NCI-H2171 treated with DMSO at 0.1 percent for 48 hours (cell line): ENCODE measurements at regions not wholly inside any gene's neighbourhood (a gene's known extent, or its start where the extent isn't known, plus 50 kb on each side); places are given as distances from the start of the nearest gene placed in this dataset.
A peak's percentile ranks its signal among the peaks of the same experiment; 100 is the strongest.

ENCODE experiments used
- DNase-seq: peaks from one replicate; lab custom pipeline; 2025; lab: John Stamatoyannopoulos, UW

DNA sequence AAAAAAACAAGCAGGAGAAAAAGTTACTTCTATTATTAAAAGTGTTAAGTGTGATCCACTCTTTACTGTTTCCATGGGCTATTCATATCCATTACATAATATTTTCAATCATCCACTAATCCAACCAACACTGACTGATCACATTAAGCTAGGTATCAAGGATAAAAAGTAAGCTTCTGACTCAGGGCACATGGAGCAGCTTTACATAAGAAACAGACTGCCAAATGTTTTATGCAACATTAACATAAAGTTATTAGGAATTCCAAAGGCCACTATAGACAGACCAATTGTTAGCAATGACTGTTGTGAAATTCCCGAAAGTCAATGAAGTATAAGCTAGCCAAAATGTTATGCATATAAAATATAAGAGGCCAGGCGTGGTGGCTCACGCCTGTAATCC, 277.6 kb downstream of the ZEB2 start:
- no peak for DNase-seq

DNA sequence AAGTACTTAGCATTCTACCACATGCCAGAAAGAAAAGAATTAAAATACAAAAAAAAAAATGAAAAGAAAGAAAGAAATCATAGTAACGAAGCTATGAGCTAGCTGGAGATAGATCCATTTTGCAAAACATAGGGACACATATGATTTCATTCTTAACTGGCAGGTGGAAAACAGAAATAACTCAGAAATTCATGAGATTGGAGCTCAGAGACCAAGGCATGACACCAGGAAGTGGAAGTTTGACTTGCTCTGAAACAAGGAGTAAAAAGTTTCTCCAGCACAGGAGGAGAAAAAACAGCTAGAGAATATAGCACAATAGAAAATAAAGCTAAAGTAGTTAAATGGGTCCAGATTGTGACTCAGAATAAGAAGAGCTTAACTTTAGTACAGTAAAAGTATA, 278.1 kb downstream of the ZEB2 start:
- DNase-seq, result no peak

DNA sequence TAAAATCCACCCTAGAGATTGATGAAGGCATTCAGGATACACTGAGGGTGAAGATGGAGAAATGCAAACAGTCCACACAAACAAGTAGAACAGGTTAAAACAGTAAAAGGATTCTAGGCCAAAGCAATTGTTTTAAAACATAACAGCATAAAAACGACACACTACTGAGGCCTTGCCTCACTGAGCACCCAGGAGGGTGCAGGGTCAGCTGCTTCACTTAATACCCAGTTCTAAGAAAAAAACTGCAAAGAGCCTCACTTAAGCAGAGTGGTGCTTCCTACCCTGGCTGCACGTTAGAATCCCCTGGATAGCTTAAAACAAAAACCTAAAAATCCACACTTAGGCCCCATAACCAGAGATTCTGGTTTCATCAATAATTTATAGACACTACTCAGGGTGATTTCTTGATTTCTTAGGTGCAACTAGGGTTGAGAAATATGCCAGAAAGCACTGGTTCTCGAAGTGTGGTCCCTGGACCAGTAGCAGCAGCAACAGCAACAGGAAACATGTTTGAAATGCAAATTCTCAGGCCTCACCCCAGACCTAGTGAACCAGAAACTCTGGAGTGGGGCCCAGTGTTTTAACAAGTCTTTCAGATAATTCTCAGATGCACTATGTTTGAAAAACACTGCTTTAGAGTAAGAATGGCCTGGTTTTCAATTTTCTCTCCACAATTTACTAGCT, 279.1 kb downstream of the ZEB2 start:
- DNase-seq, result no peak

DNA sequence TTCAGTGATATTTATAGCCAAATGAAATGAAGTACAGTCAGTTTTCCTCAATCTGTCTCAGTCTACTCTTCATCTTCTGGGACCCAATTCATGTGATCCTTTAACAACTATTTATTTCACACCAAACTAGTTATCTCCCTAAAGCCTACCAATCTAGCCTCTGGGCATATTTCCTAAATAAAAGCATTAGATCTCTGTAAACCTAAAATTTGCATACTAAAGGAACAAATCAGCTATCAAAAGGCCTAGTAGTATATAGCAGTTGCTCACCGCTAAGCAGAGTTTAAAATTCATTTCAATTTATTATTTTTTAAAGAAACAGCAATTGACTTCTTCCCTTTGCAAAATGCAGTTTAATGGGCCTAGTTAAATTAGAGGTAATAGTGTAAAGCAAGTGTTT, 280.2 kb downstream of the ZEB2 start:
- DNase-seq, result no peak

DNA sequence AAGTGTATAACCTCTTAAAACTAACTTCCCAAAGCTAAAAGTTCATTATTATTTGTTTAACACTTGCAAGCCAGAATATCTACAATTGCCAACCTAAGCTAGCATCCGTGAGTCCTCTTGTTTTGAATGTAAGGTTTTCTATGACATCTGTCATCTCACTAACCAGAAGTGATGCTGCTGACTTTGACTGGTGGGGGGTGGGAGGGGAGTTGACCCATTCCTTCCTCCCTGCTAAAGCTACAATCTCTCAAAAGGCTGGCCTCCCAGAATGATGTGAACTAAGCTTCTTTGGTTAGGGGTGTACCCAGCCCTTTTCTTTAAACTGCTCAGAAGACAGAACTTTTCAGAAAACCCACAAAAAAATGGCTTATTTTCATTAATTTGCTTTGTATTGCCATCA, 280.6 kb downstream of the ZEB2 start:
- no peak for DNase-seq

DNA sequence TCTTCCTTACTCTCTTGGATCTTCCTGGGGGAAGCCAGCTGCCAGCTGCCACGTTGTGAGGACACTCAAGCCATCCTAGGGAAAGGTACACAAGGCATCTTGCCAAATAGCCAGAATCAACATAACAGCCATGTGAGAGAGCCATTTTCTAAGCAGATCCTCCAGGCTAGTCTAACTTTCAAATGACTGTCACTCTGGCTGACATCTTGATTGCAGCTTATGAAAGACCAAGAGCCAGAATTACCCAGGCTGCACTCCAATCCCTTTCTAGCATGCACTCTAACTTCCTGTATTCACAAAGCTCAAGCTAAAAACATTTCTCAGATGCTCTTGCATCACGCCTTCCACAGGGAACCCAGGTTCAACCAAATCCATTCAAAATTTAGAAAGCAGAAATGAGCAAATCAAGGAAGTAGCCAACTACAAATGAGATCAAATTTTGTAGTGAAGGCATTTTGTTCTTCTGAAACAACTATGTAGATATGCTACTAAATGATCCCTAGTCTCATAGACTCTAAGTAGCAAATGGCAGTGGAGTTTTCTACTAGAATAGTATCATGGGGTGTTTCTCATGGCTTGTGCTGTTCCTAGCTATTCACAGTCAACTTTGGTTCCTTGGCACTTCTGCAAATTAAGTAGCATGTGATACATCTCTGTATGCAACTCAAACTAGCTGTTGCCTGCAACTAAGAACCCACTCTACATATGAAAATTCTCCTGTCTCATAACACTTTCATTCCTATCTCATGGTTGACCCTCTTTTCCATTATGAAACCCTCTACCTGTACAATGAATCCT, 281.9 kb downstream of the ZEB2 start:
- peak; percentile 75 for DNase-seq

DNA sequence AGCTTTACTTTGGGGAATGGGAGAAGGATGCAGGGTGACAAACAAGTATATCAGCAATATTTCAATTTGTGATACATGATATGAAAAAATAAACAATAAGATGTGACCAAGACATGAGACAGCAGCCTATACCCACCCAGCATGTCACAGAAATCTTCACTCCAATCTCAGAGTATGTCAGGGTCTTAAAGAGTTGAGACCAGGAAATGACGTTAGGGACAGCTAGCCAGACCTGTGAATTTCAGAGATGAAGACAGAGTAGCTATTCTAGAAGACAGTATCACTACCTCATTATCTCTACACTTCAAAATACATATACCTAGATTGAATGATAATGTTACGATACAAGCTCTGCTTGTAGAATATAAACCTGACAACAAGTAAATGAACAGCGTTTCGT, 282.8 kb downstream of the ZEB2 start:
- no peak for DNase-seq

DNA sequence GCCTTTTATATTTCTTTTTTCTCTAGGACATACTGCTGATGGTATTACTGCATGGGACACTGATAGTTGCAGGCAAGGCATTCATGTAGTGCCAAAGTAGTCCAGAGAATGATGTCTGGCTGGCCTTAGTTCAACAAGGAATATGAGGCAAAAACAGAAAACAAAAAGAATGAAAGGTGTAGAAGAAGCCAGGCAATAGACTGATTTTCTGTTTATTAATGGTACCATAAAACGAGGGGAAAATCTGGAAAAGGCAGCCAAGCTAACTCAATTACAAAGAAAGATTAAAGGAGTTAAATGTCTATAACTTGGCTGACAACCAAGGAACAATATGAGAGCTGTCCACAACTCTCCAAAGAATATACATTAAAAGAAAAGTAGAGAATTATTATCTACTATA, 284.9 kb downstream of the ZEB2 start:
- DNase-seq, result no peak

DNA sequence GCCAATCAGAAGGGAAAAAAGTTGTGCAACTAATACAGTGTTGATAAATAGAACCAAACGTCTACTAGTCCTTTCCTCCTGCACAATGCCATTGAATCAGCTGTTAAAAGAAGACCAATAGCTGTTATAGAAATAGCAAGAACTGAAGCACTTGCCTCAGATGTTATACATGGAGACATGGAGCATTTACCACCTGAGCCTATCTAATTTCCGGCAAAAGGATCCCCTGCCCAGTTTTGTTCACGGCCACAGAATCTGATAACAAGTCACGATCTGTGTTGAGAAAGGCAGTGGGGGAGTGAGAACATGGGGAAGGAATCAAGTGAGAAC, 285.4 kb downstream of the ZEB2 start:
- DNase-seq, result no peak

DNA sequence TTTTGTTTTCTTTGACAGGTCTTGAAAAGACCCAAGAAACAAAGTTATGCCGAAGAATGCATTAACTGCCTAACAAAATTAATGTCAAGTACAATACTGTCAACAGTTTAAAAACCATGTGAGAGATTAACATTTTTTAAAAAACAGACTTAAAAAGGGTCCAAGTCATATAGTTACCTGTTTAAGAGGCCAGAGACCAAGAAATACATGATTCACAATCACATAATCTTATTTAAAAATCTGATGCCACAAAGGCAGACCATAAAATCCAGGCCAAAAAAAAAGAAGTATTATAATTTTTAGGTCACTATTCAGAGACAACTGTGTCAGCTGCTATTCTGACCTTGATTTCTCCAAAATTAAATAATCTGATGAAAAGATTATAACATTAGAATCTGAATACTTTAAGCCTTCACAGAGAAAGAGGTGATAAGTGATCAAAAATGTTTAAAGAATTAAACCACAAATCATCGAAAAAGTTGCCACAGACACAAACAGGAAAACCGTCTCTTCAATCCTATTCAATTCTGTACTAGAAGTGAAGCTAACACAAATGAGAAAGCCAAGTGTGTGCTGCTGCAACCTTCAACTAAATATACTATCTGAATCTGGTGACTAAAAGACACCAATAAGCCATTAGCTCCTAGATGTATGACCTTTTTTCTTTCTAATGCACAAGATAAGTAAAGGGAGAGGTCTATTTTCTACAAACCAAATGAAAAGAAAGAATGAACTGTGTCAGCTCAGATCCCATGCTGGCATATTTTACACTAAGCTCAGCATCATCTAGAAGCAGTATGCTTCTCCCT, 286.0 kb downstream of the ZEB2 start:
- no peak for DNase-seq

DNA sequence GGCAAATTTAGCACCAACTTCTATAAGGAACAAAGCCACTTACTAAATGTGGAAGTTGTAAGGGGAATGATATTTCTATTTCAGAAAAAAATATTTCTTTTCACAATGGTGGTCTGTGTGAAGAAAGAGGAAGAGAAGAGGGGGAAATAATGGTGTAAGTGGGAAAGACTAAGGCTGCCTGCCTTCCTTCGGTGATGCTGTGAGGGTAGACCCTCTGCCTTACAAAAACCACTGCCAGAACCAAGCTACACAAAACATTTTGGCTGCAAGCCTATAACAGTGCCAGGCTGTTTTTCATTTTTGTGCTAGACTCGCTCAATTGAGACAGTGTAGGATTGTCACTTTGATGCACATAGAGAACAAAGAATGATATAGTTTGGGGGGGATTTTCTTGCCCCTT, 286.6 kb downstream of the ZEB2 start:
- no peak for DNase-seq

DNA sequence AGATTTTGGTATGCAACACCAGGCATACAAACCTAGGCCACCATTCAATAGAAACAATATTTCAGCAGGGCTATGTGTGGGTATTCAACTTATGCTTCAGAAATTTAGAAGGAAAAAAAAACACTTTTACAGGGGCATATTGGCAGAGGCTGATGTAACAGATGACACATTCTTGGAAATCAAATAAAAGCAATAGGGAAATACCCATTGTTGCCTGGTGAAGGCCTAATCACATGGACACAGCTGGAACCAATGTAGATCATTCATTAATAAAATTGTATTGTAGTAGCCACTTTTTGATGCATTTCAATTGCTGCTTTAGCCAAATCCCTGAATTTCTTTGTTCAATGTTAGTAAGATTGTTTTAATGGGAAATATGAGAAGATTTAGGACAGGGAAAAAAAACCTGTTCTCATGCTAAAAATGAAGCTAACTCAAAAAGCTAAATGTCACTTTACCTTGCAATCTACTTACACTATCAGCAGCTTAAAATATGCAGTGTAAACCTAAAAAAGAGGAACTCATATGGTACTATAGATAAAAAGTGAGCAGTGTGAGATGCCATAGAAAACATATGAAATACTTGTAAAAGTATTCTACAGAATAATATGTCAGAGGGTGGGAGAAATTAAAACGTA, 289.4 kb downstream of the ZEB2 start:
- peak; percentile 75 for DNase-seq

DNA sequence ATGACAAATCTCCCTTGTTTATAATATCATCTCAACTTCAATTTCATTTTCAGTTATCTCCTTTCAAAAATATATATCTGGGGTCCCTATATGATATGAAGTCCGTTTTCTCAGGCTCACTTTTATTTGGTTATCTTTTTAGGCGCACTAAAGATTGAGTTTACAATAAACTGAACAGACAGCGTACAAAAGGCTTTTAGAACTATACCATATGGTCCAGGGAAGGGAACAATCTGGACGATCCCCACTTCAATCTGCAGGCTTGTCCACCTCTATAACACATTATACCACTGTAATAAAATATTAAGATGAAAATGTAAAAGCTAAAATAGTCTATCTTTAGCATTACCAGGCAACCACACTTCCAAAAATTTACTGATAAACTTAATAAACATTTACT, 289.9 kb downstream of the ZEB2 start:
- DNase-seq, result peak; percentile 75

DNA sequence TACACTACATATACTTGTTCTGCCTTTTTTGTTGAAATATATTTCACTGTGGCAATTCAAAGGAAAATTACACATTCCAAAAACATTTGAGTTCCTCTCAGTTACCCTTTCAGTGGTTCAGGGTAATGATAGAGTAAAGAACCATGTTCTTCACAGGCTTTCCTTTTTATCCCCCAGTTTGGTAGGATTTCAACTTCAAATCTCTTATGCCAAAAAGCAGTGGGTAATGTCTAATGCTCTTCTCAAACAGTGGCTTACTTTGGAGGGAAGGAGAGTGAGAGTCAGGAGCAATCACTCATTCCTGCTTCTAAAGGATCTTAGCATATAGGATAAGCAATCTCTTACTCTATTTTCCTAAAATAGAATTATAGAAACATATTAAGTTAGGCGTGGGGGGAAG, 290.6 kb downstream of the ZEB2 start:
- DNase-seq, result no peak

DNA sequence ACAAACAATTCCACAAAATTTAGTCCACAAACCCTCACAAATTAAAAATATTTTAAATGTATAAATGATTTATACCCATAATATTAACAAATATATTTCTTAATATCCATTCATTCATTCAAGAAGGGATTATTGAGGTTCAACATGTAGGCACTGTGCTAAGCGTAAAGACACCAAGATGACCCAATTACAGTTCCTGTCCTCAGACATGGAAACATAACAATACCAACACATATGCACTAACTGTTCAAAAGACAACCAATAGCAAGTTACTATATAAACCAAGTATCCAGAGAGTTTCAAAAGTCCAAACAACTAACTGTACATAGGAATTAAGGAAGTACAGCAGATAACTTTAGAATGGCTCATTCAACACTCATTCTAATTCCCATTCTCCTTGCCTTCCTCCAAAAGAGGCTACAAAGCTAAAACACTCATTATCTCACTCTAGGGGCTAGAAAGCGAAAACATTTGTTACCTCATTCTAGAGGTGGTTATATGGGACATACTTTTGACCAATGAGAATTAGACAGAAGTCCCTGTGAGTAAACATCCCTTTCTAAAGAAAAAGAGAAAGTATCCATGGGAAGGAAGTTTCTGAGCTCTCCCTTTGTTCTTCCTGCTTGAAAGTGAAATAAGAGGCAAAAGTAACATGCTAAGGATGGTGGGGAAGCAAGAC, 292.4 kb downstream of the ZEB2 start:
- no peak for DNase-seq

DNA sequence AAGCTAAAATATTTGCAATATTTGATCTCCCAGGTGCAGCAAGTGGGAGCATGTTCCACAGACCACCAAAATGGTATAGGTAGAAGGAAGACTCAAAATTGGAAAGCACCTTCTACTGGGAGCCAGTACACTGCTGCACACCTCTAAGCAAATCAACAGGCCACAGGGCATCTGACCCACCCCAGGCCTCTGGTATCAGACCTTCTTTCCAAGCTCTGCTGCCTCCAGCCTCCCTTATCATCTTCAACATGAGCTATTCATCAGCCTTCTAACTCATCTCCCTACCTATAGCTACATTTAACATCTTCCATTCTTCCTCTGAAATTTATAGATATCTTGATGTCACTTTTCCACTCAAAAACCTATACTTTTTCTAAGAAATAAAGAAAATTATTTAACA, 294.8 kb downstream of the ZEB2 start:
- no peak for DNase-seq

DNA sequence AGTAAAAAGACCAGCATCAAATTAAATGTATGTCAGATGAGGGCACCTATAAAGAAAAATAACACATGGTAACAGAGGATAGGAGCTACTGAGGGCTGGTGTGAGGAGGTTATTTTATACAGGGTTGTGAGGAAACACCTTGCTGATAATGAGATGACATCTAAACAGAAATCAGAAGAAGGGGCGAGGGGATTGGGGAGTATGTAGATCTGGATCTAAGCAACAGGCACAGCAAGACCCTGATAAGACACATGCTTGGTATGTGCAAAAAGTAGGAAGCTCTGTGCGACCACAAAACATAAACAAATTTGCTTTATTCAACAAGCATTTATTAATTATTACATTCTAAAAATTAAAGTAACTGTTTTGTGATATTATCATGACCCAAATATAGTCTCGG, 295.4 kb downstream of the ZEB2 start:
- DNase-seq, result no peak

DNA sequence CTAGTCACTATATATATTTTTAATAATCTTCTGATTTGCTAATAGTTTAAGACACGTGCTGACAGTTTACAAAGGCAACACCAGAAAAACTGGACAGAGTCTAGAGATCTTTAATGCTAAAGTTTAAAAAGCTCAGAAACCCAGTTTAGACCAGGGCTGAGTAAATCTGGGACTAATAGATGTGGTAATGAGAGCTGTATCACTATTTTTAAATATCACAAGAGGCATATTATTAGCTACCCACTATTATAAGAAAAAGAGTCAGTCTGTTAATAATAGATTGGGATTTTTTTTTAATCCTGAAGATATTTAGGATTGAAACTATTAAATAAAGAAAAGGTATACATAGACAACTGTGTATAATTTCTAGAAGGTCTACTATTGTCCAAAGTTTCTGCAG, 299.9 kb downstream of the ZEB2 start:
- DNase-seq, result no peak

DNA sequence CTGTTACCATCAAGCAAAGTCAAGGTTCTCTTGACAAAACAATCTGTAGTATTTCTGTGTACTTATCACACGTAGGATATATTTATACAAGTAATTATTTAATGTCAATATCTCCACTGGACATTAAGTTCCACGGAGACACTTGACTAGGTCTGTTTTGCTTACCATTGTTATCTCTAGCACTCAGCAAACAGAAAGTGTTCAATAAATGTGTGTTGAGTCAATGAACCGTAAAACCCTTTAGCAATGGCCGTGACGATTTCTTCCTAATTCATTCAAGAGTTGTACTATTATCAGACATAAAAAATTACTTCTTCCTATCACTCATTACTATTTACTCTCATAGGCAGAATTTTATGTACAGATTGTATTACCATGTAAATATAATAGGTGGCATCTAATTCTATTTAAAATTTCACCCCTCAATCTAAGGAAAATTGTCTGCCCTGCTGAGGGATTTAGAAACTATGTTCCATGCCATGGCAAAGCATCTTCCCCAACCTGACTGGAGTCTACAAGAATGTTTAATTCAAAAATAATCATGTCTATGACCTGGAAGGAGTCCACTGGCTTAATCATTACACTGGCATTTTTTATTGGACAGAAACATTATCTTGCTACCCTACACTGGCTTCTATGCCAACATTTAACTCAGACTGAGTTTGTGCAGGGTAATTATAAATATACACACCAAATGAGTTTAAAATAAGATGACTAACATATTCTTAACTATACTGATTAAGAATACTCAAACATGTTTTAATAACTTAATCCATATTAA, 301.9 kb downstream of the ZEB2 start:
- no peak for DNase-seq

DNA sequence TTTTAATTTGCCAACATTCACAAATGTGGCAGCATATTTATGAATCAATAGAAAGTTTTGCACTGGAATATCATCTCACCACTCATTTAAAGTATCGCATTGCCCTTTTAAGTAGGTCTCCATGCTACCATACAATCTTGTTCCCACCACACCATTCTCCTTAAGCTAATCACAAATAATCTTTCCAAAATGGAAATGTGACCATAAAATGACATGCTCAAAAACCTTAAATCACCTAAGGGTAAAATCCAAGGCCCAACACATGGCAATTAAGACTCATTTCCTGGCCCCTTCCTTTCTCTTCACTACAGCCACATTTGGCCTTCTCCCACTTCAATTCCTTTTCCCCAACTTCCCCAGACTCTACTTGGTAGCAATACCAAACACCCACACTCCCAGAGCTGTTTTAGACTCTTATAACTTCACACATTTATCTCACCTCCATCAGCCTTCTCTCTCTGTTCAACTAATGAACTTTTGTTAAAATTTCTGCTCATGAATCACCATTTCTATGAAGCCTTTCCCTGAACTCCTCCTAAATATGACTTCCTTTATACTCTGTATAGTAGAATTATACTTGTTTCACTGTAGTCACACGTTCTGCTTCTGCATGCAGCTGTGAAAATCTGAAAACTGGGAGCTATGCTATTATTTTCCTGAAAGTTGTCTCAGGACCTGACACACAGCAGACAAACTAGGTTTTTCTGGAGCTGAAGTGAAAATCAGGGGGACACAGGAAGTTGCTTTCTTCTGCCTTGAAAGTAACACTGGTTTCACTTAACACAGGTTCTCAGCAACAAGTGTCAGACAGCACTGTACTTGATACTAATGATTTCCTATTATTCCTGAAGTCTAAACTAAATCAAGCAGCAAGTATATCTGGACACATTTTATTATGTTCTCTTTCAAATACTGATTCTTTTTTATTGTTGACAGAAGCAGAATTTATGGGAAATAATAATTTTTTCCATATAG, 303.9 kb downstream of the ZEB2 start:
- DNase-seq, result no peak
